ENCODE measurements at regions not wholly inside any gene's neighbourhood (a gene's known extent, or its start where the extent isn't known, plus 50 kb on each side); places are given as distances from the start of the nearest gene placed in this dataset.

- no peak for DNase-seq
These were observed 462.6 kb downstream of the HDGFL1 start for GRCh38 chr6:23031986-23032385.

DNA sequence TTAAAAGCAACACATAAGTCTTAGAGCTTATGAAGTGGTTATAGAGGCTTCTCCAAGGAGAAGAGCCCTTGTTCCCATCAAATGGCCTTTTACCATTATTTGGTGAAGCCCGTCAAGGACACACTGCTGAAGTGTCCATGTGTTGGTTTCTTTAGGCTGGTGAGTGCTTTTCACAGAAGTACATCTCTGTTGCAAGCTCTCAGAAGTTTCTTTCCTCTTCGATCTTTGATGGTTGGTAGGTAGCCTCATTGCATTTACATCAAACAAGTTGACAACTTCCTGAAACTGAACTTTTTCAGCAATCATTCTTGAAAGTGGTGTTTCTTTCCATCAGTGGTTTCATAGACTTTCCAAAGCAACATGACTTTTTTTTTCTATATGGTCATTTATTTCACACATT is 465.6 kb downstream of the HDGFL1 start:
- no peak for DNase-seq

DNA sequence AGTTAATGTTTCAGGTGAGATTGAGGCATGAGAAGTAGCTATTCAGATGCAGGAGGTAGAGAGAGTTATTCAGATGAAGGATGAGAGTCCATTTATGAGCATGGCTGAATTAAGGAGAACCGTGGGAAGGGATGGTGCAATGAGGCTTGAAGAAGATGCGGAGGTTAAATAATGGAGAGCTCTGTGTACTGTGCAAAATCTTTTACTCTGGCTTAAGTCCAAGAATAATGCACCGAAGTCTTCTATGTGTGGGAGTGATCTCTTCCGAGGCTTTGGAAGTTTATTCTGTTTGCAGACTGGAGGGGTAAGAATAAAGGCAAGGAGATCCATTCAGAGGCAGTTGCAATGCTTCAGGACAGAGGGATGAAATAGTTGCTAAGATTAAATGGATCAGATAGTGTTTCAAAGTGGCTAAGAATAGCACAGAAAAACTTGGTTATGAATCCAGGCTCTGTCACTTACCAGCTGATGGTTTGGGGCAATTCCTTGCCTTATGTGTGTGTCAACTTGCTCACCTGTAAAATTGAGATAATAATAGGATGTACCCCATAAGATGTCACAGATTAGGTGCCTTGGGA is 467.1 kb downstream of the HDGFL1 start:
- no peak for DNase-seq

DNA sequence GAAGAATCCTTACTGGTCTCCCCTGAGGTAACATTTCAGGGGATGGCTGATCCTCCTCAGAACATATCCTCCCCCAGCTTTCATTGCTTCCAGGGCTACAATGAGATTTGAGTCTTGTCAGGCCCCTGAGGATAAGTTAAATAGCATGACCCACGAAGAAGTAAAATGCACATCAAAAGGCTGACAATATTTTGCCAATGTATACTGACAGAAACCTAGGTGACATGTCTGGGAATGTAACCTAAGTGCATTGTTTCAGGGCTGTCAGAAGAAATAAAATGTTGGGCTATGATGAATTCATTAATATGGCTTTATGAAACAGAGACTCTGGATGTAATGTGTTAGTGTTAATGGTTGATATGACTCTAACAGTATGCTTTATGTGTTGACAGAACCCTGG is 471.5 kb downstream of the HDGFL1 start:
- DNase-seq, result no peak

GRCh38 chr6:23045280-23045679 is 475.9 kb downstream of the HDGFL1 start:
- DNase-seq, result no peak

- DNase-seq, result no peak
These were observed 486.2 kb downstream of the HDGFL1 start for GRCh38 chr6:23055523-23055922.

- no peak for DNase-seq
These were observed 504.5 kb downstream of the HDGFL1 start for GRCh38 chr6:23073821-23074220.

DNA sequence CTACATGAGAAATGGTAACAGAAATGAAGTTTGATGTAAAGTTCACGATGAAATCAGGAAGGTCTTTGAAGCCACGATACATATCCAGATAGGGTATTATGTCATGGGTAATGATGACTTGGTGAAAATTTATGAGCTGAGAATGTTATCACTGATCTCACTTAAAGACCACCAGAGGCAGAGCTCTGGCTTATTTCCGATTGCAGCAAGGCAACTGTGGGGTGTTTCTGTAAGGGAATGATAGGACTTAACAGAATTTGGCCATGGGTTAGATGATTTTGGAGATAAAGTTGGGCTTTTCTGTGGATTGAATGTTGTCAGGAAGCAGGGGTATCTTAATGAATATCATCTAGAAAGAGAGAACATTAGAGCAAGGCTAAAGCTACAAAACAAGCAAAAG is 508.4 kb downstream of the HDGFL1 start:
- DNase-seq, result no peak

GRCh38 chr6:23081701-23082100 is 512.3 kb downstream of the HDGFL1 start:
- DNase-seq, result no peak

- no peak for DNase-seq
These were observed 516.7 kb downstream of the HDGFL1 start for GRCh38 chr6:23086100-23086499.

GRCh38 chr6:23087471-23087870 is 518.1 kb downstream of the HDGFL1 start:
- no peak for DNase-seq

DNA sequence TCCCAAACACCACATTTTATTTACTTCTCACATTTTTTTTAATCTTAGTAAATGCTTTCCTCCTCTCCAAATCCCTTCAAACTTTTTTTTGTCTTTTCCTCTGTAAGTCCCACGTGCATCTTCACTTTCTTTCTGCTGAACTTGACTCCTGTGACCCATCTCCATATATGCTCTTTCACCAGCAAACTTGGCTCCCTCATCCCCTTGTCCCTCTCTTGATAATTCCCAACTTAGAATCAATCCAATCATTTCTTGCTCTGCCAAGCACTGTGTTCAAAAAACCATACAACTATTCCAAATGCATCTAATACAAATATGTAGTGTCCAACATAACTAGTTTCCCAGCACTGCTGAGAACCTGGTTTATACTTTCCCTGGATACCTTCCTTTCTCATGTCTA is 519.4 kb downstream of the HDGFL1 start:
- no peak for DNase-seq

- no peak for DNase-seq
These were observed 520.6 kb downstream of the HDGFL1 start for GRCh38 chr6:23089981-23090380.

- no peak for DNase-seq
These were observed 522.4 kb downstream of the HDGFL1 start for GRCh38 chr6:23091795-23092194.

DNA sequence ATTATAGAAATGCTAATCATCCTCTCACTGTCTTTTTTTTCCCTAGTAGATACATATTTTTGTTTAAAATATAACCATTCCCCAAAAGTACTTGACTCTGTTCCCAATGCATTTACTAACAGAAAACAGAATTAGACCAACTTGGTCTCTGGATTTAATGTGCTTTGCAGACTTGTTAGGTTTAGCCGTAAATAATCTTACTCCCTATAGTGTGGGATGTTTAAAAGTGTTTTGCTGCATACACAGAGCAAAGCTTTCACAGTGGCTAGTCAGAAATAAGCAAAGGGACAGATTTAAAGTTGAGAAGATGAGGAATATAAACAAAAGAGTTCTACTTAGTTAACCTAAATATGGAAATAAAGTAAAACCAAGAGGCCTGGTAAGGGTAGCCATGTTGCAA is 527.5 kb downstream of the HDGFL1 start:
- peak; percentile 28 for DNase-seq

- peak; percentile 95 for DNase-seq
These were observed 528.2 kb downstream of the HDGFL1 start for GRCh38 chr6:23097566-23097965.

- no peak for DNase-seq
These were observed 537.6 kb downstream of the HDGFL1 start for GRCh38 chr6:23106951-23107350.

- DNase-seq, result no peak
These were observed 542.6 kb downstream of the HDGFL1 start for GRCh38 chr6:23111984-23112383.

- no peak for DNase-seq
These were observed 545.6 kb downstream of the HDGFL1 start for GRCh38 chr6:23114812-23115504.

- no peak for DNase-seq
These were observed 568.2 kb downstream of the HDGFL1 start for GRCh38 chr6:23137611-23138010.

- DNase-seq, result no peak
These were observed 571.5 kb downstream of the HDGFL1 start for GRCh38 chr6:23140871-23141270.

DNA sequence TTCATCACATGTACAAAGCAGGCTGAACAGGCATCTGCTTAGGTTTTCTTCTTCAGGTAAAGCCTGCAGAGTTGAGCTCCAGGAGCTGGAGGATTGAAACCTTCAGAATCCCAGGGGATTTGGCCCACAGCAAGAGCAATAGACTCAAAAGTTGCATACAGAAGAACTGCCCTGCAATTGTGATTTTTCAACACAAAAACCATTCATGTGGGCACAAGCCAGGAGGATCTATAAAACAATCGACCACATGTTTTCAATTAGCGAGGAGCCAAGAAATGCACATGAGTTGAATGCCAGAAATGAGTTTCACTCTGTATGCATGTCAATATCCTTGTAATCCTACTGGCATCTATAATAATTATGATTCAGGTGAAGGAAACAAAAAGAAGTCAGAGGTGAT is 576.4 kb downstream of the HDGFL1 start:
- peak; percentile 5 for DNase-seq

GRCh38 chr6:23154159-23154558 is 584.8 kb downstream of the HDGFL1 start:
- DNase-seq, result no peak

- DNase-seq, result no peak
These were observed 600.7 kb downstream of the HDGFL1 start for GRCh38 chr6:23170049-23170448.

GRCh38 chr6:23173234-23173633 is 603.9 kb downstream of the HDGFL1 start:
- DNase-seq, result no peak
